Erythroblast (primary cell): ENCODE measurements at regions not wholly inside any gene's neighbourhood (a gene's known extent, or its start where the extent isn't known, plus 50 kb on each side); places are given as distances from the start of the nearest gene placed in this dataset.

Source experiments
- GATA1 ChIP-seq: IDR thresholded peaks from 2 replicates; pipeline ENCODE4 v1.6.1; 2011; ENCODE audit warnings: low read depth, mild to moderate bottlenecking, control low read depth, low read length, moderate library complexity
- POLR2A ChIP-seq: IDR thresholded peaks from 2 replicates; pipeline ENCODE4 v1.6.1; 2011; ENCODE audit warnings: mild to moderate bottlenecking, low read length

- TF ChIP-seq POLR2A (no peak), GATA1 (no peak)
Measured at GRCh38 chr16:18045356-18045755, 291.2 kb downstream of the NPIPA8 start.
